IPS DF 19.7 (cell line): ENCODE measurements at regions not wholly inside any gene's neighbourhood (a gene's known extent, or its start where the extent isn't known, plus 50 kb on each side); places are given as distances from the start of the nearest gene placed in this dataset.
"Not testable (repeated sequence)": the region's sequence is repeated elsewhere in the genome, so short reads cannot be mapped to it uniquely, and the experiment has no call there.

Source experiments
- DNase-seq: peaks from one replicate; pipeline ENCODE4 v3.0.0-alpha.2; 2013; ENCODE audit warnings: low read depth, low spot score

GRCh38 chr6:67563671-67564070 is 1071.4 kb upstream of the ADGRB3 start:
- no peak for DNase-seq

GRCh38 chr6:67560068-67560467 is 1075.0 kb upstream of the ADGRB3 start:
- no peak for DNase-seq

GRCh38 chr6:67558985-67559384 is 1076.1 kb upstream of the ADGRB3 start:
- DNase-seq, result no peak

GRCh38 chr6:67544851-67545452 is 1090.1 kb upstream of the ADGRB3 start:
- no peak for DNase-seq

GRCh38 chr6:67541586-67541985 is 1093.5 kb upstream of the ADGRB3 start:
- DNase-seq, result no peak

- DNase-seq, result no peak
Measured at GRCh38 chr6:67538032-67538431, 1097.0 kb upstream of the ADGRB3 start.

- DNase-seq, result no peak
Measured at GRCh38 chr6:67535946-67536345, 1099.1 kb upstream of the ADGRB3 start.

GRCh38 chr6:67506352-67506751 is 1128.7 kb upstream of the ADGRB3 start:
- DNase-seq, result no peak

- no peak for DNase-seq
Measured at GRCh38 chr6:67501755-67502154, 1133.3 kb upstream of the ADGRB3 start.

- DNase-seq, result no peak
Measured at GRCh38 chr6:67497749-67498148, 1137.3 kb upstream of the ADGRB3 start.

- no peak for DNase-seq
Measured at GRCh38 chr6:67496191-67496590, 1138.9 kb upstream of the ADGRB3 start.

- DNase-seq, result no peak
Measured at GRCh38 chr6:67493682-67494081, 1141.4 kb upstream of the ADGRB3 start.

GRCh38 chr6:67475700-67476099 is 1159.4 kb upstream of the ADGRB3 start:
- DNase-seq, result no peak

- no peak for DNase-seq
Measured at GRCh38 chr6:67467341-67467740, 1167.7 kb upstream of the ADGRB3 start.

- DNase-seq, result not testable (repeated sequence)
Measured at GRCh38 chr6:67462725-67463124, 1172.4 kb upstream of the ADGRB3 start.

GRCh38 chr6:67459556-67459955 is 1175.5 kb upstream of the ADGRB3 start:
- DNase-seq, result no peak

GRCh38 chr6:67458265-67458664 is 1176.8 kb upstream of the ADGRB3 start:
- no peak for DNase-seq

- no peak for DNase-seq
Measured at GRCh38 chr6:67451874-67452273, 1183.2 kb upstream of the ADGRB3 start.

GRCh38 chr6:67450641-67451040 is 1184.4 kb upstream of the ADGRB3 start:
- DNase-seq, result no peak

- DNase-seq, result no peak
Measured at GRCh38 chr6:67449602-67450001, 1185.5 kb upstream of the ADGRB3 start.

GRCh38 chr6:67433124-67433523 is 1202.0 kb upstream of the ADGRB3 start:
- DNase-seq, result no peak

- no peak for DNase-seq
Measured at GRCh38 chr6:67431076-67431475, 1204.0 kb upstream of the ADGRB3 start.

GRCh38 chr6:67426686-67427085 is 1208.4 kb upstream of the ADGRB3 start:
- DNase-seq, result not testable (repeated sequence)

- no peak for DNase-seq
Measured at GRCh38 chr6:67412035-67412434, 1223.0 kb upstream of the ADGRB3 start.
